LNCaP clone FGC (cell line): ENCODE measurements at regions not wholly inside any gene's neighbourhood (a gene's known extent, or its start where the extent isn't known, plus 50 kb on each side); places are given as distances from the start of the nearest gene placed in this dataset.

Experiments used
- DNase-seq: peaks from one replicate; pipeline ENCODE4 v3.0.0-alpha.2; 2011; ENCODE audit warnings: low read depth
- H3K4me3 ChIP-seq: 2 replicates; pipeline ENCODE4 v1.5.1; 2011; ENCODE audit warnings: mild to moderate bottlenecking, low read depth, low read length, control low read depth
- TF ChIP-seq, protein P1 (sequence below): IDR thresholded peaks from 2 replicates; pipeline ENCODE4 v1.5.1; 2012; ENCODE audit warnings: mild to moderate bottlenecking; ENCODE audit not compliant: control insufficient read depth, insufficient read depth; ENCODE audit errors: extremely low read depth

- no peak overlapping the region for H3K4me3 ChIP-seq
- no peak for DNase-seq
- TF ChIP-seq, protein P1, sequence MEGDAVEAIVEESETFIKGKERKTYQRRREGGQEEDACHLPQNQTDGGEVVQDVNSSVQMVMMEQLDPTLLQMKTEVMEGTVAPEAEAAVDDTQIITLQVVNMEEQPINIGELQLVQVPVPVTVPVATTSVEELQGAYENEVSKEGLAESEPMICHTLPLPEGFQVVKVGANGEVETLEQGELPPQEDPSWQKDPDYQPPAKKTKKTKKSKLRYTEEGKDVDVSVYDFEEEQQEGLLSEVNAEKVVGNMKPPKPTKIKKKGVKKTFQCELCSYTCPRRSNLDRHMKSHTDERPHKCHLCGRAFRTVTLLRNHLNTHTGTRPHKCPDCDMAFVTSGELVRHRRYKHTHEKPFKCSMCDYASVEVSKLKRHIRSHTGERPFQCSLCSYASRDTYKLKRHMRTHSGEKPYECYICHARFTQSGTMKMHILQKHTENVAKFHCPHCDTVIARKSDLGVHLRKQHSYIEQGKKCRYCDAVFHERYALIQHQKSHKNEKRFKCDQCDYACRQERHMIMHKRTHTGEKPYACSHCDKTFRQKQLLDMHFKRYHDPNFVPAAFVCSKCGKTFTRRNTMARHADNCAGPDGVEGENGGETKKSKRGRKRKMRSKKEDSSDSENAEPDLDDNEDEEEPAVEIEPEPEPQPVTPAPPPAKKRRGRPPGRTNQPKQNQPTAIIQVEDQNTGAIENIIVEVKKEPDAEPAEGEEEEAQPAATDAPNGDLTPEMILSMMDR, result no peak
Observed at GRCh38 chr4:167424341-167425256, 190.3 kb upstream of the SPOCK3 start.

DNA sequence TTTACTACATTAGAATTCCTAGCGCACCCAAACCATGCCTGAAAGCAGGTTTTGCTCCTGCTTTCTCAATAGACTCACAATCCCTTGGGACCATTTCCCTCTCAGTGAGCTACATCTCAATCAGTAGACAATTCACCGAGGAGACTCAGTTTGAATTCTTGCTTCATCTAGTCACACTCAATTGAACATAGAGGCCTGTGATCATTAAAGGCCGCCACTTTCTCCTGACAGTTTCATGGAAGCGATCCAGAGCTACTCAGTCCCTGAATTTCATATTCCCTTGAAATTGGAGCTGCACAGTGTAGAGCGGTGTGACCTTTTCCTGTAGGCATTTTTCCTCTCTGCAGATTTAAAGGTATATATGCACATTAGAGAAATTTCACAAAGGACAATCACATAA, 193.9 kb upstream of the SPOCK3 start:
- no peak for DNase-seq
- TF ChIP-seq, protein P1, result no peak
- no peak overlapping the region for H3K4me3 ChIP-seq

GRCh38 chr4:167431371-167431770, 197.1 kb upstream of the SPOCK3 start:
- no peak overlapping the region for H3K4me3 ChIP-seq
- no peak for DNase-seq
- TF ChIP-seq, protein P1, result no peak

GRCh38 chr4:167435786-167436185, 201.5 kb upstream of the SPOCK3 start:
- TF ChIP-seq, protein P1, result no peak
- H3K4me3 ChIP-seq, result no peak overlapping the region
- DNase-seq, result no peak

DNA sequence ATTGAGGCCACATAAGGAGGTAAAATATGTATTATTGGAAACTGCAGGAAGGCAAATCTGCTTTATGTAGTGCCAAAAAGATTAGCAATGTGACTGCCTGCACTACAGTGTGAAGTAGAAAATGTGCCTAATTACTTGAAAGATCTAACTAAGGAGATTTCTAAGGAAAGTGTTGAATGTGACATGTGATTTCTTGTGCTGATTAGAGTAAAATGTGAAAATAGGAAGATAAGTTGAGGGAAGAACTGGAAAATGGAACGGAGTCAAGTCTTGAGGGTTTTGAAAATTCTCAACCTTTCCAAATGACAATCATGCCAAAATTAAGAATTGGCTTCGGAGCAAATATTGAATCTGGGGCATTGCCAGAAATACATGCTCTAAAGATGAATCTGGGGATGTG, 209.5 kb upstream of the SPOCK3 start:
- no peak for DNase-seq

DNA sequence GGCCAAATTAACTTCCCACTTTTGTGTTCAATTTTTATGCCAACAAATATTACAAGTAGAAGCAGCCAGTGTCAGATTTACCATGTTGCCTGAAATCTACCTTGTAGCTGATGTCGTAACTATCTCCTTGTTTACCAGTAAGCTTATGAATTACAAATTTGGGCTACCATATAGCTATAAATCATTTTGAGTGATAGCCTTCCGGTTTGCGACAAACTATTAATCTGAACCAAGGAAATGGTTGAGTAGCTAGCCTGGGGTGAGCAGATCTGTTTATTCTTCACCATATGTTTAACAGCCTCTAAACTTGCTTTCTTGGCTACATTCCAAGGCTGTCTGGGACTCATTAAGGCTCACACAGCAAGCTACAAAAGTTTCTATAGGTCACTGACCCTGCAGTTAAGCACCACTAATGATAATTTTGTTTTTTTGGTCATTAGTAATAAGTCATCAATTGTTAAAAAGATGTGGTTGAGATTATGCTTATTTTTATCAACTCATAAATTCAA, 218.7 kb upstream of the SPOCK3 start:
- TF ChIP-seq, protein P1, result no peak
- no peak overlapping the region for H3K4me3 ChIP-seq
- DNase-seq, result no peak

More for the DNA sequence above, 209.5 kb upstream of the SPOCK3 start:
- H3K4me3 ChIP-seq, result no peak overlapping the region
- TF ChIP-seq, protein P1, result no peak
